A549 (cell line): ENCODE measurements at regions not wholly inside any gene's neighbourhood (a gene's known extent, or its start where the extent isn't known, plus 50 kb on each side); places are given as distances from the start of the nearest gene placed in this dataset.

ENCODE experiments used
- CEBPB ChIP-seq, 2 experiments: fragments of >200 bp in 1 of 2; sonication (Bioruptor Twin) in 1 of 2; formaldehyde crosslinking in 1 of 2; IDR thresholded peaks; 2 replicates each; pipeline ENCODE4 v1.6.1; 2012 to 2016
- POLR2A ChIP-seq: IDR thresholded peaks from 2 replicates; pipeline ENCODE4 v1.6.1; 2012; ENCODE audit warnings: mild to moderate bottlenecking, low read length
- TF ChIP-seq, protein P1 (sequence below): fragments of >200 bp; sonication (Bioruptor Twin); formaldehyde crosslinking; IDR thresholded peaks from 3 replicates; pipeline ENCODE4 v1.5.1; 2016

GRCh38 chr1:38231941-38232340, 185.3 kb upstream of the POU3F1 start:
- TF ChIP-seq CEBPB (IDR thresholded peaks at IDR 0.05): no peak
- TF ChIP-seq, protein P1, sequence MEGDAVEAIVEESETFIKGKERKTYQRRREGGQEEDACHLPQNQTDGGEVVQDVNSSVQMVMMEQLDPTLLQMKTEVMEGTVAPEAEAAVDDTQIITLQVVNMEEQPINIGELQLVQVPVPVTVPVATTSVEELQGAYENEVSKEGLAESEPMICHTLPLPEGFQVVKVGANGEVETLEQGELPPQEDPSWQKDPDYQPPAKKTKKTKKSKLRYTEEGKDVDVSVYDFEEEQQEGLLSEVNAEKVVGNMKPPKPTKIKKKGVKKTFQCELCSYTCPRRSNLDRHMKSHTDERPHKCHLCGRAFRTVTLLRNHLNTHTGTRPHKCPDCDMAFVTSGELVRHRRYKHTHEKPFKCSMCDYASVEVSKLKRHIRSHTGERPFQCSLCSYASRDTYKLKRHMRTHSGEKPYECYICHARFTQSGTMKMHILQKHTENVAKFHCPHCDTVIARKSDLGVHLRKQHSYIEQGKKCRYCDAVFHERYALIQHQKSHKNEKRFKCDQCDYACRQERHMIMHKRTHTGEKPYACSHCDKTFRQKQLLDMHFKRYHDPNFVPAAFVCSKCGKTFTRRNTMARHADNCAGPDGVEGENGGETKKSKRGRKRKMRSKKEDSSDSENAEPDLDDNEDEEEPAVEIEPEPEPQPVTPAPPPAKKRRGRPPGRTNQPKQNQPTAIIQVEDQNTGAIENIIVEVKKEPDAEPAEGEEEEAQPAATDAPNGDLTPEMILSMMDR: no peak
- TF ChIP-seq POLR2A: no peak
